Fibroblast of the aortic adventitia (primary cell): ENCODE measurements at regions not wholly inside any gene's neighbourhood (a gene's known extent, or its start where the extent isn't known, plus 50 kb on each side); places are given as distances from the start of the nearest gene placed in this dataset.
A peak's percentile ranks its signal among the peaks of the same experiment; 100 is the strongest.
"Not testable (repeated sequence)": the region's sequence is repeated elsewhere in the genome, so short reads cannot be mapped to it uniquely, and the experiment has no call there.

ENCODE experiments used
- DNase-seq: peaks from one replicate; pipeline ENCODE4 v3.0.0-alpha.2; 2010; ENCODE audit warnings: low read depth
- H3K4me3 ChIP-seq: 2 replicates; pipeline ENCODE4 v1.5.1; 2011; ENCODE audit warnings: low read depth, mild to moderate bottlenecking, control low read depth, low read length, moderate library complexity
- TF ChIP-seq, protein P1 (sequence below): IDR thresholded peaks from 2 replicates; pipeline ENCODE4 v1.5.1; 2011; ENCODE audit warnings: mild to moderate bottlenecking, low read length, control low read depth, inconsistent platforms; ENCODE audit not compliant: insufficient read depth

DNA sequence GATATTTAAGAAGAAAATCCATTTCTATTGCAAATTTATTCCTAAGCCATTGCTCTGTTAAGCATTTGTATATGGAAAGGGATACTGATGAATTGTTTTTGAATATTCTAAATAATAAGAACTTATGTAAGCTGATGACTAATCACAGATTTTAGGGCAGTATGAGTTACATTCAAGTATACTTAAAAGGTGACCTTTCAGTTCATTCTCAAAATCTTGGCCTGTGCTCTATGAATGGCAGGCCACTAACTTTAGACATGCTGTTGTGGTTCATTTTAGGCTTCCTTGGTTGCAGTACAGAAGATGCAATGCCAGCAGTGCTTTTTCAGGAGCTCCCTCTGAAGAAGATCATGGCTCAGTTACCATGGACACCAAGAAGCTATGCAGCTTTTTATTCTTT lies 380.4 kb downstream of the CENPW start:
- TF ChIP-seq, protein P1, sequence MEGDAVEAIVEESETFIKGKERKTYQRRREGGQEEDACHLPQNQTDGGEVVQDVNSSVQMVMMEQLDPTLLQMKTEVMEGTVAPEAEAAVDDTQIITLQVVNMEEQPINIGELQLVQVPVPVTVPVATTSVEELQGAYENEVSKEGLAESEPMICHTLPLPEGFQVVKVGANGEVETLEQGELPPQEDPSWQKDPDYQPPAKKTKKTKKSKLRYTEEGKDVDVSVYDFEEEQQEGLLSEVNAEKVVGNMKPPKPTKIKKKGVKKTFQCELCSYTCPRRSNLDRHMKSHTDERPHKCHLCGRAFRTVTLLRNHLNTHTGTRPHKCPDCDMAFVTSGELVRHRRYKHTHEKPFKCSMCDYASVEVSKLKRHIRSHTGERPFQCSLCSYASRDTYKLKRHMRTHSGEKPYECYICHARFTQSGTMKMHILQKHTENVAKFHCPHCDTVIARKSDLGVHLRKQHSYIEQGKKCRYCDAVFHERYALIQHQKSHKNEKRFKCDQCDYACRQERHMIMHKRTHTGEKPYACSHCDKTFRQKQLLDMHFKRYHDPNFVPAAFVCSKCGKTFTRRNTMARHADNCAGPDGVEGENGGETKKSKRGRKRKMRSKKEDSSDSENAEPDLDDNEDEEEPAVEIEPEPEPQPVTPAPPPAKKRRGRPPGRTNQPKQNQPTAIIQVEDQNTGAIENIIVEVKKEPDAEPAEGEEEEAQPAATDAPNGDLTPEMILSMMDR, result no peak
- peak; percentile 64 for DNase-seq
- no peak overlapping the region for H3K4me3 ChIP-seq

DNA sequence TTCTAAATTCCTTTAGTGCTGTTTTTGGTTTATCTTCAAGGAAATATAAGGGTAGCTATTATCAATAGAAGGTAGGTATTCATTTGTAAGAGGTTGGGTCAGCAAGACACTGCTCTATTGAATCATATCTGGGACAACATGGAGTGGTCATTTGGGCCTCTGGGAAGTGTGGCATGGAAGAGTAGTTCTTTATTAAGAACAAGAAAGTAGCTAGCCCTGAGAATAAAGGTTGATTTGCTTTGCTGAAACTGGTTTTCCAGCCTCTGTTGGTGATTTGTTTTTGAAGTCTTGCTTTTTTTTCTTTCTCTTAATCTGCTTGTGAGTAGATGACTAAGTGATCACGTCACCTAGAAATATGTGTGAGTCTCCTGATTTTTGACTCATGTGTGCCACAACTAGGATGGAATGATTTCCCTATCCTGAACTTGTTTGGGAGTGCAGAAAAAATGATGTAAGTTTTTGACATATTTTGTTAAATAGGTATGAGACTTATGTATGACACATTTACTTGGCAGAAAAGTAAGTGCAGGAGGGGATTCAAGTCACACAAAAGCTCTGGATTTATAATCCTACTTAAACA lies 381.8 kb downstream of the CENPW start:
- no peak overlapping the region for H3K4me3 ChIP-seq
- TF ChIP-seq, protein P1, result no peak
- peak; percentile 97 for DNase-seq

DNA sequence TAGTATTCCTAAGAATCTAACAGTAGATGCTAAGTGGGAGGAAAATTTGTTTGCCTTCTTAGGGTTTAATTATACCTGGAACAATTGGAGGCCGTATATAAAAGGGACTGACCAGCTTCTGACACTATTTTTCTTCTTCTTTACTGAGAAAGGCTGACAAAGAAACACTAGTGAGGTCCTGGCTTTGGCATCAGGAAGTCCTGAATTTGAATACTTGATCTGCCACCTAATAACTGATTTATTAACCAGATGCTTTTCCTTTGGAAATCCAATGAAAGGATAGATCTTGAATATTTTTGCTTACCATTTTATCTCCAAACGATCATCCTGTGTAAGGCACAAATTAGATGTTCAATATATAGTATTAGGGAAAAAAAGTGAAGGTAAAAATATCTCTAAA lies 382.5 kb downstream of the CENPW start:
- DNase-seq, result no peak
- TF ChIP-seq, protein P1, result no peak
- no peak overlapping the region for H3K4me3 ChIP-seq

DNA sequence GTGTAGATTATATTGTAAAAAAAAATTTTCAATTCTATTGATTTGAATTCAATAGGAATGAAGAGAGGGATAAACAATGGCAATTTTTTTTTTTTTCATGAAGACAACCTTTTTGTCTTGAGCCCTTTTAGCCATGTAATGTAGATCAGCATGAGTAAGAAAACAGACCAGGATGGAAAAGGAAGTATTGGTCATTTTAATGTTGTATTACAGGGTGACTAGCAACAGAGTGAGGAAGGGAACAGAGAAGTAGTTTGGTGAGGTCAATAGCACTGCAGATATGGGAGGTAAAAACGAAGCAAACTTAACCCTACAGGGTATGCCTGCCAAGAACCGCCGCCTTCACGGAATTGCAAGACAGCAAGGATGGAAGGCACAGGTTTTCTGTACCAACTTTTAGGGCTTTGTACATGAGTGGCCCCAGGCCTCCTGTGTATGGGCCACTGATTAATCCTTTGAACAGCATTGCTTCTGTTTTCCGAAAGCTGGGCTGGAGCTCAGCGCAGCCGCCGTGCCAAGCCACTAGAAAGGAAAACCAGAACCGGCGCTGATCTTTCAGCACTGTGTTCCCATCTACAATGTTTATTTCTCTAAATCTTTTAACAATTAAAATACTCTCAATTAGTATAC lies 383.7 kb downstream of the CENPW start:
- no peak for DNase-seq

DNA sequence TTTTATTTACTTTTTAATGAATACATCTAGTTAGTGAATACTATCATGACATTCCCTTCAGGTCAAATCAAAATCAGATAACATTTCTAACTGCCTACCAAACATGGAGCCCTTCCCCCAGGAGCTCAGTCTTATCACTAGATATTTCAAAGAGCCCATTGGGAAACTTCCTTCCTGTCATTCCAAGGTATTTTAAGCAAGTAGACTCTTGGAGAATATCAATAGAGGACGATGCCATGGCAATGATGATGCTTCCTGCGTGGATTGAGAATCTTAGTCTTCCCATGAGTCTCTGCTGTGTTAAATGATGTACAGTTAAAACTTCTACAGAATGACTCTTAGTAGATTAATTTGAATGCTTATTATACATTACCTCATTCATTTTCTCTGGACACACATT lies 384.9 kb downstream of the CENPW start:
- DNase-seq, result peak; percentile 25
- TF ChIP-seq, protein P1, result no peak
- H3K4me3 ChIP-seq, result no peak overlapping the region

More for the DNA sequence above, 383.7 kb downstream of the CENPW start:
- no peak overlapping the region for H3K4me3 ChIP-seq
- TF ChIP-seq, protein P1, result no peak

DNA sequence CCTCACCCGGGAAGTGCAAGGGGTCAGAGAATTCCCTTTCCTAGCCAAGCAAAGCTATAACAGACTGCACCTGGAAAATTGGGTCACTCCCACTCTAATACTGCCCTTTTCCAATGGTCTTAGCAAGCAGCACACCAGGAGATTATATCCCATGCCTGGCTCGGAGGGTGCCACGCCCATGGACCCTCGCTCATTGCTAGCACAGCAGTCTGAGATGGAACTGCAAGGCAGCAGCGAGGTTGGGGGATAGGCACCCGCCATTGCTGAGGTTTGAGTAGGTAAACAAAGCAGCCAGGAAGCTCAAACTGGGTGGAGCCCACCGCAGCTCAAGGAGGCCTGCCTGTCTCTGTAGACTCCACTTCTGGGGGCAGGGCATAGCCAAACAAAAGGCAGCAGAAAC lies 386.5 kb downstream of the CENPW start:
- not testable (repeated sequence) for DNase-seq, H3K4me3 ChIP-seq

DNA sequence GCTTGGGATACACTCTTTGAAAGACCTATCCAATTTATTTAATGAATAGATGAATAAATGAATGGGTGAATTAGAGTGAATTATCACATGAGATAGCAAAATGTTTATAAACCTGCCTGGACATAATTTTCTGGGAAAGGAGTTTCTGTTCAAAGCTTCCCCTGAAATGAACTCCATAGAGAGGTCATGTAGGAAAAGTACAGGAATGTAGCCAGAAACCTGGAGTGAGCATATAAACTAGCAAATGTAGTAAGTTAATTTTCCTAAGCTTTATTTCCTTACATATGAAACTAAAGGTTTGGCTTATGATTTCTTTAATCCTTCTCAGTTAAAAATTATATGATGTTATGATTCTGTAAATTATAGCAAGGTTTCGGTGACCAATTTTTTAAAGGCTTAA lies 380.3 kb upstream of the RSPO3 start:
- TF ChIP-seq, protein P1, result no peak
- H3K4me3 ChIP-seq, result no peak overlapping the region
- no peak for DNase-seq
